SW480 (cell line): ENCODE measurements at regions not wholly inside any gene's neighbourhood (a gene's known extent, or its start where the extent isn't known, plus 50 kb on each side); places are given as distances from the start of the nearest gene placed in this dataset.
"Not testable (repeated sequence)": the region's sequence is repeated elsewhere in the genome, so short reads cannot be mapped to it uniquely, and the experiment has no call there.

ENCODE experiments used
- DNase-seq: peaks from one replicate; pipeline ENCODE4 v3.0.0-alpha.2; 2016; ENCODE audit warnings: low spot score

- no peak for DNase-seq
Measured at GRCh38 chr2:129193961-129194360, 785.5 kb upstream of the RAB6C start.

- no peak for DNase-seq
Measured at GRCh38 chr2:129199501-129199900, 780.0 kb upstream of the RAB6C start.

GRCh38 chr2:129201696-129202095, 777.8 kb upstream of the RAB6C start:
- no peak for DNase-seq

- no peak for DNase-seq
Measured at GRCh38 chr2:129203331-129203730, 776.1 kb upstream of the RAB6C start.

DNA sequence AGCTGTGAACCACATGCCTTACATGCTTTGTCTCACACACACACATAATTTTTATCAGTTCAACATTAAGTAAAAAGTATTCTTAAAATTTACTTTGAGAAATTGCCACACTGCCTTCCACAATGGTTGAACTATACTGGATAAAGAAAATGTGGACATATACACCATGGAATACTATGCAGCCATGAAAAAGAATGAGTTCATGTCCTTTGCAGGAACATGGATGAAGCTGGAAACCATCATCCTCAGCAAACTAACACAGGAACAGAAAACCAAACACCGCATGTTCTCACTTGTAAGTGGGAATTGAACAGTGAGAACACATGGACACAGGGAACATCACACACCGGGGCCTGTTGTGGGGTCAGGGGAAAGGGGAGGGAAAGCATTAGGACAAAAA, 774.9 kb upstream of the RAB6C start:
- DNase-seq, result not testable (repeated sequence)

GRCh38 chr2:129205176-129205575, 774.3 kb upstream of the RAB6C start:
- no peak for DNase-seq

DNA sequence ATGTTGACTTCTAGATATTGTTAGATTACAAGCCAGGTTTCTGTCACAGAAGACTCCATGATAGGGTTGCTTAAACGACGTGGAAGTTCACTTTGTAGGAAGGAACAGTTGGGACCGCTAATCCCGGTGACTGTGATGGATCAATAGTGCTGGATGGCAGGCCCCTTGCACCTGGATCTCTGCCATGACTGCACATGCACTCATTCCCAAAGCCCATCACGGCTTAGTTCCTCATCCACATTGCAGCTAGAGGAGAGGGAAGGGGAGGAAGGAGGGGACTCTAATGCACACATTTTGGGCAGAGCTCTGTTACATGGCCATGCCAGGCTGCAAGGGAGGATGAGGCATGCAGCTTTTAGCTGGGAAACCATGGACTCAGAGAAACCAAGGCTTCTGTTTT, 773.7 kb upstream of the RAB6C start:
- no peak for DNase-seq

DNA sequence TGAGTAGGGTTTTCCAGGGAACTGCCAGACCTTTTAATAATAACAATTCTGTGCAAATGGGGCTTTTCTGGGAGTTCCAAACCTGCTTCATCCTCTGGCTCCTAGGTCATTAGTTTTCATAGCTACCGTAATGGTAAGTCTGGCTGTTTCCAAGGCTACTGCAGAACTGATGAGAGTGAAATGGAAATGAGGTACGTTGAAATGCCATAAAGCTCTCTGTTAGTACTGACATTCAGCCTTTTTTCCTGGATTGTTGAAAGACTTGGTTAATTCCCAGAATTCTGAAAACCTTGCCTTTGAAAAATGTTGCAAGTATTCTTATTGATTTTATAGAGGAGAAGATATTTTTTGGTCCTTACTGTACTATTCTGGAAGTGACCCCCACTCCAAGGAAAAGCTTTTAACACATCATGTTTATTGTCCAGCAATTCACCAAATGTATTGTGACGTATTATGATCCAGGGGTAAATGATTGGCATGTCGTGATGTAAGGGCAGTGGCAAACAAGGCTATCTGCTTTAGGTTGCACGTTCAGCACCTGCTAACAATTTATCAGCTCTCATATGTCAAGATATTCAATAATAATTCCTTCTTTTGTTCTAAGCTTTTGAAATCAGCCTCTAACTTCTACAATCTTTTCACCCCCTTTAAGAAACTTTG, 767.0 kb upstream of the RAB6C start:
- DNase-seq, result no peak

DNA sequence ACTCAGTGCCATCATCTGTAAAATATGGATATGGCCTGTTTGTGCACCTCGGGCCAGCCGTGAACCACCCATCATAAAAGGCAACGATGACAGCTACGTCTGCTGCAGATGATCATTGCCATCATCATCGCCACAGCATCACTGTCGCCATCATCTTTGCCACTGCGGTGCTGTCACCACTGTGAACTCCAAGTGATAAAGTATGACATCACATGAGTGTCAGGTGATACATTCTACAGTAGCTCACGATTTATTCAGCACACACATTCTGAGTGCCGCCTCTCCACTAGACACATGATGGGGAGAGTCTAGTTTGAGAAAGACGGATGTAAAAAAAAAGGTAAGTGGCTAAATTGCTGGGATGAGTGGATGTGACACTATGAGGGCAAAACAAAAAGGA, 755.4 kb upstream of the RAB6C start:
- no peak for DNase-seq

GRCh38 chr2:129224486-129224885, 755.0 kb upstream of the RAB6C start:
- no peak for DNase-seq

- no peak for DNase-seq
Measured at GRCh38 chr2:129229196-129229595, 750.3 kb upstream of the RAB6C start.

DNA sequence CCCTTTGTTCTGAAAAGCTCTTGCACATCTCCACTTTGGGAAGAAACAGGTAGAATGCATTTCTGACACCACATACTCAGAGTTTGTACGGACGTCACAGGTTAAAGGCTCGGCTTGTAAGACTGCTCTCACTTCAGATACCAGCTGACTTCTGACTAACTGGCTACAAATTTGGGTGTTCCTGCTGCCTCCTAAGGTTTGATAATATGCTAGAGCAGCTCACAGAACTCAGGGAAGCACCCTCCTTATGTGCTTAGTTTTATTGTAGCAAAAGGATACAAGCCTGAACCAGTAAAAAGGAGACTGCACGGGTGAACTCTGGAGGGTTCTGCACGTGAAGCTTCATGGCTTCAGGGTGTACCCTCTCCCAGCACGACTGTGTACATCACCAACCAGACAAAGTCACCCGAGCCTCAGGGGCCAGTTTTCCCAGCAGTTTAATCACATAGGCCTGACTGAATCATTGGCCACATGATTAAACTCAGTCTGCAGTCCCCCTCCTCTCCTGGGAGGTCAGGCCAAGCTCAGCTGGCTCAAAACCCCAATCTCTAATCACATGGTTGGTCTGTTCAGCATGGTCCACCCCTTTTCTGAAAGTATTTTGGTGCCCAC, 749.5 kb upstream of the RAB6C start:
- DNase-seq, result no peak

GRCh38 chr2:129231924-129232323, 747.5 kb upstream of the RAB6C start:
- DNase-seq, result no peak

GRCh38 chr2:129233166-129233565, 746.3 kb upstream of the RAB6C start:
- no peak for DNase-seq

GRCh38 chr2:129233751-129234406, 745.6 kb upstream of the RAB6C start:
- peak; percentile 18 for DNase-seq

- no peak for DNase-seq
Measured at GRCh38 chr2:129236601-129237000, 742.9 kb upstream of the RAB6C start.

- DNase-seq, result no peak
Measured at GRCh38 chr2:129237966-129238725, 741.3 kb upstream of the RAB6C start.

- DNase-seq, result no peak
Measured at GRCh38 chr2:129239141-129239540, 740.3 kb upstream of the RAB6C start.

- no peak for DNase-seq
Measured at GRCh38 chr2:129240061-129240460, 739.4 kb upstream of the RAB6C start.

GRCh38 chr2:129242269-129242668, 737.2 kb upstream of the RAB6C start:
- no peak for DNase-seq

- DNase-seq, result no peak
Measured at GRCh38 chr2:129247751-129248150, 731.7 kb upstream of the RAB6C start.

GRCh38 chr2:129248198-129248597, 731.3 kb upstream of the RAB6C start:
- no peak for DNase-seq
